Muscle of back (tissue), 3 donors: ENCODE measurements at regions not wholly inside any gene's neighbourhood (a gene's known extent, or its start where the extent isn't known, plus 50 kb on each side); places are given as distances from the start of the nearest gene placed in this dataset.

ENCODE experiments used
- DNase-seq, 3 donors: peaks; one replicate each; pipeline versions ENCODE4 v3.0.0 to v3.0.0-alpha.2; 2013

- peak in 1 of 3 donors; percentile 15 for DNase-seq
Measured at GRCh38 chr18:29078273-29078672, 901.3 kb upstream of the CDH2 start.

DNA sequence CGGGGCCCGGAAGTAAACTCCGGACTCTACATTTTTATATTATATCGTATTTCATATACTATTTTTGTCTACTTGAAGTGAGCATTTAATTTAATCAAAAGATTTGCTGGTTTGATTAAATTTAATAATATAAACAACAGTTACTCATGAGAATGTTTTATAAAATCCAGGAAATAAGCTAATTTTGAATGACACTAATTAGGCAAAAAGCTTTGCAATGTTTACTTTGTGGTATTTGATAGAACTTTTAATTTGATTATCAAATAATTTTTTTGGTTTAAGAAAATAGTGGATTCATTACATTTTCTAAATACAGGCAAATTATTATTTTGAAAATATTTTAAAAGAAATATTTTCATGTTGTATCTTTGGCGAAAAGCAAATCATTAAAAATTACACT lies 900.4 kb upstream of the CDH2 start:
- no peak for DNase-seq

DNA sequence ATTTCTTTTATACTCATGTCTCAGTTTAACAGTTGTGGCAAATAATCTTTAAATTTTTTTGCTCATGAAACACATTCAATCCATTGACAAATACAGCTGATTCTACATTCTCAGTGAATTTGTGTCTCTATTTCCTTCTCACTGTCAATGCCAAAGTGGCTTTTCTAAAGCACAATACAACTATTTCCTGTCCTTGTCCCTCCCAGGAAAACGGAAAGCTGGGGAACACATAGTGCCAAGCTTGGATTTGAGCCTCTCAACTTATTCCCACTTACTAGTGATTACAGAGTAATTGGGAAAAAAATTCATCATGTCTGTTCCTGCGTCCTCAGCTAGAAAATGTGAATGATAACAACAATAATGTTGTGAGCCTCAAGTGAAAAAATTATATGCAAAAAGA lies 899.7 kb upstream of the CDH2 start:
- DNase-seq, result no peak

- peak in 1 of 3 donors; percentile 17 for DNase-seq
Measured at GRCh38 chr18:29074147-29074546, 897.2 kb upstream of the CDH2 start.

- peak in 1 of 3 donors; percentile 11 for DNase-seq
Measured at GRCh38 chr18:29071869-29072268, 894.9 kb upstream of the CDH2 start.

DNA sequence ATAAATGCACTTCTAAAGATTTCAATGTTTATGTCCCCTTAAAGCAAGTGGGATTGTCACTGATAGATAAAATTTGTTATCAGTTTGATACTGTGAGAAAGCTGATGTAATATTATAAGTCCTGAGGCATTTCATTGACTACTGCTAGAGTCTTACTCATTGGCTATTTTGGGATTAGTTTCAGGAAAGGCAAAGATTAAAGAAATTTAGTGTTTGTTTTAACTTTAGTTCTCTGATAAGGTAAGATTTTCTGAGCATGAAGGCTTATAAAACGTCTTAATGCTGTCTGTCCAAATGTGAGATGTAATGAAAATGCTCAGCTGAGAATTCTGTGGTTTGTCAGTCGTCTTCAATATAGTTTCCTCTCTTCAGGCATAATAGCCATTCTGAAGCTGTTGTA lies 886.4 kb upstream of the CDH2 start:
- DNase-seq, result no peak

DNA sequence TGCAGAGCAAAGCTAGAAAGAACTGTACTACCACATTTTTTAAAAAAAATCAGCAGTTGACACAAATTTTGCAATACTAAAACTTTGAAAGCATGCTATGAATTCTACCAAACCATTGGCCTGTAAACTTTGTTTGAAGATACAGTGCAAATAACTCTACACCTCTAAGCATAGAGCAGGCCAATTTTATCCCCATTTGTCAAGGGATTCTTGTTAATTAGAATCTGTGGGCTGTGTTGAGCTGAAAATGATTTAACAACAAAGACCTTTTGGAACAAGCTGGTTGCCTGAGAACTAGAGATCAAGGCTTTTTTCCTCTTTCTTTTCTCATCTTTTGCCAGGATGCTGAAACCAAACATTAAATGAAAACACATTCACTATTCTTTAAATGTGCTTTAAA lies 886.0 kb upstream of the CDH2 start:
- DNase-seq, result no peak

- no peak for DNase-seq
Measured at GRCh38 chr18:29060349-29060748, 883.4 kb upstream of the CDH2 start.

DNA sequence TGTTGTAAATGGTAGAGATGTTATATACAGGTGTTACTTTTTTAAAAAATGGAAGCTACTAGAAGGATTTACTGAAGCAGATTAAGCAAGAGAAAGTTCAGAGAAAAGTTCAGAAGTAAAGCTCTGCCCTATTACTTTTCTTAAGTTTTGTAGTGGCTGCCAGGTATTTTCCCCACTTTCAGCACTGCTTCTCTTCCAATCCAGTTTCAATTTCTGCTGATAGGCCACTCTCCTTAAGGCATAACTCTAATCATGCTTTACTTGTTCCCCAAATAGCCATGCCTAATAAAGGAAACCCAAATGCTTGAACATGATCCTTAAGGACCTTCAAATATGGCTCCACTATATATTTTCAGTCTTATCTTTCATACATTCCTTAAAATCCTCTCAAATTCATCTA lies 880.8 kb upstream of the CDH2 start:
- DNase-seq, result no peak

GRCh38 chr18:29056800-29057199 lies 879.9 kb upstream of the CDH2 start:
- DNase-seq, result no peak

DNA sequence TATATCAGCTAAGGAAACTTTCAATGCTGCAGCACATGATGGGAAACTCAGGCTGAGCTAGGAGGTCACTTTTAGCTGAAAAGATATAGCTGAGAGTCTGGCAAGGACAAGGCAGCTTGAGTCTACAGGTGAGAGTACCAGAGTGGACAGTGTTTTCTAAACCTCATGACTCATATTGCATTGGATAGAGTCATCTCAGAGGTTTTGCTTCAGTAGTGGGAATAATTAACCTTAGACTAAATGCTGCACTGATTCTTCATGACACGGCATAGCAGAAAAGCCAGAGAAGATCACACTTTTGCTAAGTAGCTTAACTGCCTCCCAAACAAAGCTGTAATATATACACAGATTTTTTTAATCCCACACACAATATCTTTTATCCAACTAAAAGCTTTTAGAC lies 865.0 kb upstream of the CDH2 start:
- no peak for DNase-seq

DNA sequence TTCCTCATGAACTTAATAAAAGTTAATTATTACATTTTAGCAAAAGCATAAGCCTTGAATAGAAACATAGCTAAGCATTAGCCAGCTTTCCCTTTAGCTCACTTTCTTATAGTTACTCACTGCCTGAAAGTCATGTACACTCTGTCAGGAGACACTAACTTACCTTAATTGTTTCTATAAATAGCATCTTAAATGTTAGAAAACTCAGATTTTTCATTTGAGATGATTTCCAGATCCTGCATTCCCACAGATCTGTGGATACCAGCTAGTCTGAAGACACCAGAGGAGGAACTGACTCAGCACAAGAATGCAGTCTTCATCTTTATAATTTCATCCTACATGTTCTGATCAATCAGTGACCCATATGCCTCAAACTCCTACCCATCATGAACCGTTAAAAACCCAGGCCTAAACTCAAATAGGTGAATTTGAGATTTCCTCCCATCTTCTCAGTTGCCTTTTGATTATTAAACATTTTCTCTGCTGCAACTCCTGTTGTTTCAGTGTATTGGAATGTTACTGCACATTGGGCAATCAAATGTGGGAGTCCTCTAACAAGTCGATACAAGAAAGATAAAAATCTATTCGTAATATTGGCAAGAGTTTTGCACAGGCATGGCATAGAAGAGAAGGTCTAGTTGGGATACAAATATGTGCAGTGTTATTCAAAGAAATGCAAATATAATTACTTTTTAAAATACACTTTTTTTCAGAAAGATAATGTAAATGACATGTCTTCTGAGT lies 857.4 kb upstream of the CDH2 start:
- no peak for DNase-seq

DNA sequence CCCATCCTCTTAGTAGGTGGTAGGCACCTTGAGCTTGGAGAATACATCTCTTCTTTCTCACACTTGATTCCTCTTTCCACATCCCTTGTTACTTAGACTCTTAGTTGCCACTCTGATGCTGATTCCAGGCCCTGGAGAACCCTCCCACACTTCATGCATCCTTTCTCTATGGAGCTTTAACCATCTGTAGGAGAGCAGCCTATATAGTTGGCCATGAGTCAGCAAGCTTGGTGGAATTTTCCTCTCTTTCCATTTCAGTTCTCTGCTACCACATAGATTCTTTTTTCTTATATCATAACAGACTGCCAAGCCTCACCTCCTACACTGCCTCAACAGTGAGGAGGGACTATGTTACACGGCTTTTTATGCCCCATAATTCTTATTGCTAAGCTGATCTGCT lies 851.6 kb upstream of the CDH2 start:
- no peak for DNase-seq

- DNase-seq, result no peak
Measured at GRCh38 chr18:29018976-29019375, 842.0 kb upstream of the CDH2 start.

- DNase-seq, result no peak
Measured at GRCh38 chr18:29012883-29013465, 836.0 kb upstream of the CDH2 start.

DNA sequence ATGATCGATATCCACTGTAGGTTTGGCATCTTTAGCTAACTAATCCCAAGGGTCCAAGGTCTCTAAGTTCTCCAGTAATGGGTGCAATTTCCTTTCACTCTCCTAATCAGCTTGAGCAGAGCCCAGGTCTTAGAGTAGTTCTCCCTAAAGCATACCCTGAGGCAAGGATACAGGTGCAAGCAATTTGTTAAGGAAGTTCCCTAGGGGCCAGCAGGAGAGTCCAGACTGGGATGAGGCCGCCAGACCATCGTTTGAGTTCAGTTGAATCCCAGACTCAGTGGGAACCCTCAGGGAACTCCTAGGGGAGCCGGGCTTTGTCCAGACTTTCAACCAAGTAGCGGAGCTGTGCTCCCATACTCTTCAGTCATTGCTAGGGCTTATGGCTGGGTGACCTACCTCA lies 835.4 kb upstream of the CDH2 start:
- no peak for DNase-seq

DNA sequence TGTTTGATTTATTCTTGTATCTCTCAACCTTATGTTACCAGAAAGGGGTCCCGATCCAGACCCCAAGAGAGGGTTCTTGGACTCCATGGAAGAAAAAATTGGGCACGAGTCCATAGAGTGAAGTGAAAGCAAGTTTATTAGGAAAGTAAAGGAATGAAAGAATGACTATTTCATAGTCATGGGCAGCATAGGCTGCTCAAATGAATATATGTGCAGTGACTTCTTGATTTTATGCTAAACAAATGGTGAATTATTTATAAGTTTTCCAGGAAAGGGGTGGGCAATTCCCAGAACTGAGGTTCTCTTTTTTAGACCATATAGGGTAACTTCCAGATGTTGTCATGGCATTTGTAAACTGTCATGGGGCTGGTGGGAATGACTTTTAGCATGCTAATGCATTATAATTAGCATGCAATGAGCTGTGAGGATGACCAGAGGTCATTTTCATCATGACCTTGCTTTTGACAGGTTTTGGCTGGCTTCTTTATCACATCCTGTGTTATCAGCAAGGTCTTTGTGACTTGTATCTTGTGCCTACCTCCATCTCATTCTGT lies 832.4 kb upstream of the CDH2 start:
- DNase-seq, result no peak

GRCh38 chr18:29008809-29009208 lies 831.9 kb upstream of the CDH2 start:
- no peak for DNase-seq

- no peak for DNase-seq
Measured at GRCh38 chr18:29007986-29008654, 831.2 kb upstream of the CDH2 start.

DNA sequence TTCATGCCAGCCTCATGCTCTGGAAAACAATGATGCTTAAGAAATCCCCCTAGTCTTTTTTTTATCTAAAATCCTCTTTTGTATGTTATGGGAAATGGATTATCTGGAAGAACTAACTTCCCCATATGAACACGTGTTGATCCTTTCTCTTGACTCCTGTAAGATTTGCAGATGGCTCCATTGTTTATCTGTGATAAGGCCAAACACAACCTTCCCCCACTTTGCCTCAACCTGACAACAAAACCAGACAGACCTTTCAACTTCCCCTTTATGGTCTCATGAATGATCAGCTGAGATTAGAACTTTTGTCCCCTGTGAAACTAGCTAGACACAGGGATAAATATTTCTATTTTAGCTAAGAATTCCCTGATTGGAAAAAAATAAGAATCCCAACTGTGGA lies 828.0 kb upstream of the CDH2 start:
- no peak for DNase-seq

DNA sequence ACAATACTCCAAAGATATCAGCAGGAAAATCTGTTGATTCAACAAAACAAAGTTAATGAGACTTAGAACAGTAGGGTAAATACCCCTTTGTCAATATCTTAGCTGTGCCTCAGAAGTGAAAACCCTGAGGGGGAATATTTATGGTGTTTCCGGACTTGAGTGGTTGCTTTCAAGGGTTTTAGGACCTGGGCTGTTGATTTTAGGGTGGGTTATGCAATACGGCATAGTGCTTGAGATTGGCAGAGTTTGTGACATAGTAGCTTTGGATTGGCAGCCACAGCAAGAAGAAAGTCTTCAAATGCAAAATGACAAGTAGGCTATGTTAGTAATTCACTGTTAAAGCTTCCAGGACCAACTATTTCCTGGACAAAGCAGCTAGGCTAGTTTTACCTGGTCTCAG lies 826.3 kb upstream of the CDH2 start:
- no peak for DNase-seq

GRCh38 chr18:29002747-29003146 lies 825.8 kb upstream of the CDH2 start:
- DNase-seq, result peak in 1 of 3 donors; percentile 23

- DNase-seq, result peak in 1 of 3 donors; percentile 70
Measured at GRCh38 chr18:28999726-29000125, 822.8 kb upstream of the CDH2 start.
